H1 (cell line): ENCODE measurements at regions not wholly inside any gene's neighbourhood (a gene's known extent, or its start where the extent isn't known, plus 50 kb on each side); places are given as distances from the start of the nearest gene placed in this dataset.

ENCODE experiments used
- CTCF ChIA-PET: fragments of 300-600 bp; sonication (Branson Sonifier 250); formaldehyde crosslinking; loops from one replicate; lab custom pipeline; 2021; ENCODE audit not compliant: partially characterized antibody; lab: Charles Lee
- POLR2A ChIA-PET: fragments of 300-600 bp; sonication (Branson Sonifier 250); formaldehyde crosslinking; loops from one replicate; lab custom pipeline; 2021; ENCODE audit warnings: inconsistent platforms; ENCODE audit not compliant: partially characterized antibody; lab: Charles Lee
- DNase-seq, 2 experiments: peaks; one replicate each; pipeline versions ENCODE4 v3.0.0 to v3.0.0-alpha.2; 2010 to 2022; ENCODE audit warnings: low spot score in 2 of 2, low read depth in 1 of 2, mixed read lengths in 1 of 2
- FAIRE-seq: peaks from 2 replicates; lab custom pipeline; 2011; peaks lifted over from hg19 to GRCh38; lab: Jason Lieb, UNC
- H2AFZ ChIP-seq: 2 replicates; pipeline ENCODE4 v1.8.1; 2012; ENCODE audit warnings: low read length, inconsistent platforms
- H2AK5ac ChIP-seq: 2 replicates; pipeline ENCODE4 v1.6.1; 2013; ENCODE audit warnings: low read depth, low read length
- H2BK120ac ChIP-seq: replicated peaks from 2 replicates; pipeline ENCODE3; 2013; ENCODE audit warnings: low read depth, low read length, inconsistent platforms
- H2BK12ac ChIP-seq: 2 replicates; pipeline ENCODE4 v1.6.1; 2013; ENCODE audit warnings: low read depth, low read length
- H2BK15ac ChIP-seq: 2 replicates; pipeline ENCODE4 v1.6.1; 2013; ENCODE audit warnings: low read length
- H2BK20ac ChIP-seq: 2 replicates; pipeline ENCODE4 v1.6.1; 2013; ENCODE audit warnings: low read length
- H2BK5ac ChIP-seq: 2 replicates; pipeline ENCODE4 v1.6.1; 2013; ENCODE audit warnings: low read depth, low read length
- H3K14ac ChIP-seq: 2 replicates; pipeline ENCODE4 v1.6.1; 2013; ENCODE audit warnings: inconsistent platforms; ENCODE audit not compliant: insufficient read length
- H3K18ac ChIP-seq: 2 replicates; pipeline ENCODE4 v1.6.1; 2013; ENCODE audit warnings: low read length; ENCODE audit errors: extremely low read depth
- H3K23ac ChIP-seq: 2 replicates; pipeline ENCODE4 v1.6.1; 2013; ENCODE audit warnings: inconsistent platforms; ENCODE audit not compliant: insufficient read length
- H3K23me2 ChIP-seq: 2 replicates; pipeline ENCODE4 v1.6.1; 2013; ENCODE audit warnings: low read depth, low read length
- H3K27ac ChIP-seq: 2 replicates; pipeline ENCODE4 v1.6.1; 2011; ENCODE audit warnings: low read depth, low read length, inconsistent platforms
- H3K27me3 ChIP-seq, 4 experiments: replicated peaks in 1 of 4; 1 replicate in 1 of 4; 2 replicates in 3 of 4; pipeline versions ENCODE4 v1.6.1 to v1.8.1; 2011 to 2013; ENCODE audit warnings: low read length in 3 of 4, mild to moderate bottlenecking in 3 of 4, inconsistent platforms in 2 of 4, mixed read lengths in 2 of 4, moderate library complexity in 1 of 4; ENCODE audit not compliant: control insufficient read depth in 3 of 4, insufficient read depth in 3 of 4; ENCODE audit errors: extremely low read depth in 1 of 4
- H3K36me3 ChIP-seq, 4 experiments: 2 replicates each; pipeline versions ENCODE4 v1.6.1 to v1.8.1; 2011 to 2013; ENCODE audit warnings: mild to moderate bottlenecking in 4 of 4, low read length in 3 of 4, moderate library complexity in 2 of 4, control low read depth in 1 of 4, inconsistent platforms in 1 of 4; ENCODE audit not compliant: insufficient read depth in 4 of 4, control insufficient read depth in 2 of 4
- H3K4ac ChIP-seq: replicated peaks from 2 replicates; pipeline ENCODE3; 2013; ENCODE audit warnings: low read length, low read depth, mixed read lengths, inconsistent platforms; ENCODE audit not compliant: insufficient read length
- H3K4me1 ChIP-seq, 4 experiments: replicated peaks in 1 of 4; 1 replicate in 1 of 4; 2 replicates in 3 of 4; pipeline versions ENCODE4 v1.6.1 to v1.8.1; 2011 to 2013; ENCODE audit warnings: low read length in 3 of 4, inconsistent platforms in 2 of 4, mixed read lengths in 1 of 4; ENCODE audit not compliant: insufficient read depth in 4 of 4, control insufficient read depth in 3 of 4
- H3K4me2 ChIP-seq, 2 experiments: 2 replicates each; pipeline versions ENCODE4 v1.6.1 to v1.8.1; 2011 to 2013; ENCODE audit warnings: low read depth in 2 of 2, low read length in 2 of 2, control low read depth in 1 of 2, inconsistent platforms in 1 of 2, mild to moderate bottlenecking in 1 of 2; ENCODE audit not compliant: insufficient read depth in 1 of 2
- H3K4me3 ChIP-seq, 4 experiments: fragments of 200-600, 300-600 bp in 1 of 4; sonication (generic), shearing (Covaris generic), sonication (Bioruptor Twin) in 1 of 4; 2 replicates each; pipeline versions ENCODE4 v1.5.1 to v1.8.1; 2011 to 2016; ENCODE audit warnings: low read length in 4 of 4, low read depth in 3 of 4, control low read depth in 2 of 4, inconsistent platforms in 2 of 4, mild to moderate bottlenecking in 2 of 4, mixed read lengths in 1 of 4, moderate library complexity in 1 of 4; ENCODE audit not compliant: insufficient read depth in 2 of 4; ENCODE audit errors: extremely low read depth in 1 of 4
- H3K56ac ChIP-seq: replicated peaks from 2 replicates; pipeline ENCODE3; 2013; ENCODE audit warnings: low read depth, mild to moderate bottlenecking, mixed read lengths, low read length, inconsistent platforms; ENCODE audit not compliant: insufficient read length
- H3K79me1 ChIP-seq: 2 replicates; pipeline ENCODE4 v1.6.1; 2013; ENCODE audit warnings: low read depth, low read length, control low read depth
- H3K79me2 ChIP-seq, 2 experiments: 2 replicates each; pipeline versions ENCODE4 v1.6.1 to v1.8.1; 2012 to 2013; ENCODE audit warnings: low read length in 2 of 2, mild to moderate bottlenecking in 2 of 2, inconsistent platforms in 1 of 2; ENCODE audit not compliant: insufficient read depth in 2 of 2, control insufficient read depth in 1 of 2
- H3K9ac ChIP-seq, 4 experiments: replicated peaks in 1 of 4; 1 replicate in 1 of 4; 2 replicates in 3 of 4; pipeline versions ENCODE4 v1.6.1 to v1.8.1; 2011 to 2013; ENCODE audit warnings: low read depth in 3 of 4, low read length in 3 of 4, control low read depth in 2 of 4, mild to moderate bottlenecking in 2 of 4, moderate library complexity in 2 of 4, inconsistent platforms in 1 of 4; ENCODE audit errors: extremely low read depth in 1 of 4
- H3K9me3 ChIP-seq, 2 experiments: 2 replicates each; pipeline versions ENCODE4 v1.6.1 to v1.8.1; 2012 to 2013; ENCODE audit warnings: mild to moderate bottlenecking in 2 of 2, moderate library complexity in 2 of 2, control low read depth in 1 of 2, inconsistent platforms in 1 of 2, low read depth in 1 of 2, low read length in 1 of 2, mixed read lengths in 1 of 2; ENCODE audit not compliant: insufficient read depth in 2 of 2
- H4K20me1 ChIP-seq, 2 experiments: replicated peaks in 1 of 2; 2 replicates each; pipeline versions ENCODE3 to v1.8.1; 2011 to 2013; ENCODE audit warnings: inconsistent platforms in 2 of 2, low read length in 2 of 2, mild to moderate bottlenecking in 1 of 2; ENCODE audit not compliant: insufficient read depth in 2 of 2, control insufficient read depth in 1 of 2
- H4K5ac ChIP-seq: 2 replicates; pipeline ENCODE4 v1.6.1; 2013; ENCODE audit warnings: low read length, low read depth, mixed read lengths, inconsistent platforms; ENCODE audit not compliant: insufficient read length
- H4K8ac ChIP-seq: 2 replicates; pipeline ENCODE4 v1.8.0; 2013; ENCODE audit warnings: mild to moderate bottlenecking, moderate library complexity, low read length, inconsistent platforms; ENCODE audit not compliant: insufficient read depth; ENCODE audit errors: extremely low read depth
- H4K91ac ChIP-seq: replicated peaks from 2 replicates; pipeline ENCODE3; 2013; ENCODE audit warnings: low read length, mixed read lengths, inconsistent platforms; ENCODE audit not compliant: insufficient read length
- CHD2 ChIP-seq: IDR thresholded peaks from 2 replicates; pipeline ENCODE4 v1.6.1; 2012; ENCODE audit warnings: low read length, improper control_type of control experiment
- JUND ChIP-seq: IDR thresholded peaks from 2 replicates; pipeline ENCODE4 v1.6.1; 2011; ENCODE audit warnings: mild to moderate bottlenecking, improper control_type of control experiment, low read length
- POLR2AphosphoS5 ChIP-seq: IDR thresholded peaks from 2 replicates; pipeline ENCODE4 v1.6.1; 2011; ENCODE audit warnings: low read depth, low read length
- TAF1 ChIP-seq: IDR thresholded peaks from 2 replicates; pipeline ENCODE4 v1.6.1; 2011; ENCODE audit warnings: mild to moderate bottlenecking, low read depth, low read length
- YY1 ChIP-seq: IDR thresholded peaks from 2 replicates; pipeline ENCODE4 v1.6.1; 2011; ENCODE audit warnings: low read depth, mild to moderate bottlenecking, low read length

- H2BK5ac ChIP-seq: no peak overlapping the region
- DNase-seq (no peak), FAIRE-seq (no peak)
- no peak overlapping the region for H2BK12ac ChIP-seq
- H3K79me2 ChIP-seq: no peaks in the 10 kb centered on the region
- H3K79me1 ChIP-seq: no peaks in the 10 kb centered on the region
- H3K23me2 ChIP-seq: no peaks in the 10 kb centered on the region
- no peak overlapping the region for H3K4me2 ChIP-seq
- H3K9ac ChIP-seq: no peak overlapping the region
- no peak overlapping the region for H2AK5ac ChIP-seq
- H3K14ac ChIP-seq: no peak overlapping the region
- TF ChIP-seq YY1: no peak
- no peak for TF ChIP-seq TAF1
- TF ChIP-seq CHD2: no peak
- no peak for TF ChIP-seq POLR2AphosphoS5
- no peak for TF ChIP-seq JUND
- no peak overlapping the region for H4K5ac ChIP-seq
- H3K36me3 ChIP-seq: no peaks in the 10 kb centered on the region
- no peaks in the 10 kb centered on the region for H3K27me3 ChIP-seq
- H2BK20ac ChIP-seq: no peak overlapping the region
- no peak overlapping the region for H4K91ac ChIP-seq
- POLR2A ChIA-PET: no interaction called here
- H3K4me3 ChIP-seq: no peak overlapping the region
- H3K4ac ChIP-seq: no peak overlapping the region
- no peak overlapping the region for H3K23ac ChIP-seq
- H3K4me1 ChIP-seq: peaks cover 0 to 4% (median 1%) of the 10 kb centered on the region in 4 experiments; a peak in 2 of 7 replicates
- CTCF ChIA-PET: no interaction called here
- H3K18ac ChIP-seq: no peak overlapping the region
- H3K56ac ChIP-seq: no peak overlapping the region
- no peak overlapping the region for H3K27ac ChIP-seq
- H2BK15ac ChIP-seq: no peak overlapping the region
- H3K9me3 ChIP-seq: no peaks in the 10 kb centered on the region
- no peak overlapping the region for H4K8ac ChIP-seq
- H2AFZ ChIP-seq: no peak overlapping the region
- H4K20me1 ChIP-seq: no peaks in the 10 kb centered on the region
- H2BK120ac ChIP-seq: no peak overlapping the region
Measured at GRCh38 chr4:179399054-179399782, 1957.0 kb upstream of the AGA start.
